SH-SY5Y (cell line): ENCODE measurements at regions not wholly inside any gene's neighbourhood (a gene's known extent, or its start where the extent isn't known, plus 50 kb on each side); places are given as distances from the start of the nearest gene placed in this dataset.

Source experiments
- GATA2 ChIP-seq: IDR thresholded peaks from 2 replicates; pipeline ENCODE4 v1.6.1; 2011; ENCODE audit warnings: mild to moderate bottlenecking, low read depth, low read length
- GATA3 ChIP-seq: IDR thresholded peaks from 2 replicates; pipeline ENCODE4 v1.6.1; 2011; ENCODE audit warnings: low read depth, mild to moderate bottlenecking, low read length, moderate library complexity

DNA sequence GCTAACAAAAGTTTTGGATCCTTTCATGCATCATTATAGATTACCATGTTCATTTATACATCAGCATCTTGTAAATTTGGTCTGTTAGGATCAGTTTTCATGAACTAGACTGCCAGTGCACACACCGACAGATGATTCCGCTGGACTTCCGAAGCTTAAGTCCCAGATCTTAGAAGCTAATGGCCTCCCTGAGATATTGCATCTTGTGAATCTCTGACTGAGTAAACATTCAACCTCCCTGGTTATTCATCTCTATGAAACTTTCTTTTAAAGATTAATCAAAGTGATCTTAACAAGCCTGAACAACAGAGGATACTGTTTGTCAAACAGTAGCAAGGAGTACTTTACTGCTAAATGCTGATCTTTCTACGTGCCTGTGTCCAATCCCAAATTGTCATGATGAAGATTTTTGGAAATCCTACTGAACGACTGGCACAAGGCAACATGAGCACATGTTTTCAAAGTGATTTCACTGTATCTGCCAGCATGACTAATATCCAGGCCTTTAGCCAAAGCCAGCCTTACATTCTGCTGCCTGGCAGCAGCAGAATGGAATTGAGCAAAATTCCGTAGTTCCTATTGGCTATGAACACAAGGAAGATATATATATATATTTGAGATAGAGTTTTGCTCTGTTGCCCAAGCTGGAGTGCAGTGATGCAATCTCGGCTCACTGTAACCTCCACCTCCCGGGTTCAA lies 91.3 kb upstream of the ANK3 start:
- TF ChIP-seq GATA2 (no peak), GATA3 (no peak)

DNA sequence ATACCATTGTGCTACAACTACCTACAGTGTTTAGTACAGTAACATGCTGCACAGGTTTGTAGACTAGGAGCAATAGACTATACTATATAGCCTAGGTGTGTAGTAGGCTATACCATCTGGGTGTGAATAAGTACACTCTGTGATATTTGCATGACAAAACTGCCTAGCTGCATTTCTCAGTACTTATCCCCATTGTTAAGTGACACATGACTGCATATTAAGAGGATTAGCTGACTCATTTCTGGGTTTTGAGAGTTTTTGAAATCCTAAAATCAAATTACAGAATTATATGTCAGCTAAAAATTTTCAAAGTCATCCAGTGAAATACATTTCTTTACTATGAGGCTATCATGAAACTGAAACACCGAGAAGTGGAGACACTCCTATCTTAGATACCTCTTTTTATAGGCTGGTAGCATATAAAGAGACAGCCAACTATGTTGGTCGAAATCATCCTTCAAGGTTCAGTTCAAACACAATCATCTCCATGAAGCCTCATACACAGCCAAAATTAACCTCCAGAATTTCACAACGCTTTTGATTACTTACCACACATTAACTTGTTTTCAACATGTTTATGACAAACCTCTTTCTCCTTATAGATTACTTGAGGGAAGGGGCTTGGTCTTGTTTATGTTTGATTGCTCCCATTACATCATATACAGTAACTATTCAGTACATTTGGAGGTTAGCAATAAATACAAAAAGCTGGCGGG lies 89.8 kb upstream of the ANK3 start:
- TF ChIP-seq GATA2, result no peak
- TF ChIP-seq GATA3, result no peak

DNA sequence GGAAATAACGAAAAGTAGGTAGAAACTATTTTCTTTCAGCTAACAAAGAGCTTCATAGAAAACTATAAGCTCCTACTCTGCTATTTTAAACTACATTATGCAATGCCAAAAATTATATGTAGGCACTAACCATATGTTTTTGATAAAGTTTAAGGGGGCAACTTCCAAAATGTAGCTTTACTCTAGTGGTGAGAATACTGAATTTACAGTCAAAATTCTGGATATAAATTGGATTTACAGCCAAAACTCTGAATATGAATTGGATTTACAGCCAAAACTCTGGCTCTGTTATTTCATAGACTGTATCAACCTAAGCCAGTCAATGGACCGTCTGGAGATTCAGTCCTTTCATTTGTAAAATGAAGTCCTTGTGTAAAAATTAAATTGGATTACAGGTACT lies 86.8 kb upstream of the ANK3 start:
- TF ChIP-seq GATA3 (no peak), GATA2 (no peak)

DNA sequence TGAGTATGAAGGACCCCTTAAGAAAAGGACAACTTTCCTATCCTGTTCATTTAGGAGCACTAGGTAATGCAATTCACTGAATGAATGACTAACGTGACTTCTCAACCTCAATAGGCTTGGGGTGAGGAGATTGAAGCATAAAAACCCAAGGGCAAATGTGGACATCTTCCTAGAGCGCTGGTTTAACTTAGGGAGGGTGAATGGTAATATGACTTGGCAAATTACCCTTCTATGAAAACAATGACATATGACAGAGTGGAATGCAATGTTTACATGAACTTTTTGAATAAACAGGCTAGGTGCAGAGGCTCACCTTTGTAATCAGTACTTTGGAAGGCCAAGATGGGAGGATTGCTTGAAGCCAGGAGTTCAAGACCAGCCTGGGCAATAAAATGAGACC lies 83.9 kb upstream of the ANK3 start:
- TF ChIP-seq GATA3 (no peak), GATA2 (no peak)

DNA sequence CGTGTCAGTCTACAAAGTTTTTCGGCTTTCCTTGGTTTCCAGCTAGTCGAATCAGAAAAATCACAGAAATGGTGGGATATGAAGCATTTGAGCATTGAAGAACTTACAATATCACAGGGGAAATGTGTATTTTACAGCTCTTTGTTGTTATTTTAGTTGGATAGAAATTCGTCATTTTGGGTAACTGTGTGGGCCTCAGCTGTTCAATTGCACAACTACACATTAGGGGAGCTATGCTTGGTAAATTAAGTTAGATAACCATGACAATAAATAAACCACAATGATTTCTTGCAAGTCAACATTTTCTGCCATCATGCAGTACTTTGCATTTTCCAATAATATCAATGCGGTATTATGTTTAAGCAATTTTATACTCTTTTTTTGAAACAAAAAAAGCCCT lies 80.4 kb upstream of the ANK3 start:
- TF ChIP-seq GATA3, result no peak
- no peak for TF ChIP-seq GATA2

DNA sequence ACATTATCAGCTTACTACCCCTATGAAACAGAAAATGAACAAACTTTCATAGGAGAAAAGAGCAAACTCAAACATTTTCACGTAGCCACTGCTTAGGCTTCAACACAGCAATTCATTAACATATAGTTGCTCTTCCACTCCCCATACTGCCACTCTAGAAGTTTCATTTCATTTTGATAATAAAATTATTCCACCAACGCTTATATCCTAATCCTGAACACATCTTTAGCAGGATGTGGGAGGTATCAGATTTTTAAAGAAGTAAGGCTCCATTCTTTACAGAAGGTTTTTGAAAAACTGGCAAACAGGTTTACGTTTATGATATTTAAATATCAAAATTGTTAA lies 77.5 kb upstream of the ANK3 start:
- TF ChIP-seq GATA2 (no peak), GATA3 (no peak)

DNA sequence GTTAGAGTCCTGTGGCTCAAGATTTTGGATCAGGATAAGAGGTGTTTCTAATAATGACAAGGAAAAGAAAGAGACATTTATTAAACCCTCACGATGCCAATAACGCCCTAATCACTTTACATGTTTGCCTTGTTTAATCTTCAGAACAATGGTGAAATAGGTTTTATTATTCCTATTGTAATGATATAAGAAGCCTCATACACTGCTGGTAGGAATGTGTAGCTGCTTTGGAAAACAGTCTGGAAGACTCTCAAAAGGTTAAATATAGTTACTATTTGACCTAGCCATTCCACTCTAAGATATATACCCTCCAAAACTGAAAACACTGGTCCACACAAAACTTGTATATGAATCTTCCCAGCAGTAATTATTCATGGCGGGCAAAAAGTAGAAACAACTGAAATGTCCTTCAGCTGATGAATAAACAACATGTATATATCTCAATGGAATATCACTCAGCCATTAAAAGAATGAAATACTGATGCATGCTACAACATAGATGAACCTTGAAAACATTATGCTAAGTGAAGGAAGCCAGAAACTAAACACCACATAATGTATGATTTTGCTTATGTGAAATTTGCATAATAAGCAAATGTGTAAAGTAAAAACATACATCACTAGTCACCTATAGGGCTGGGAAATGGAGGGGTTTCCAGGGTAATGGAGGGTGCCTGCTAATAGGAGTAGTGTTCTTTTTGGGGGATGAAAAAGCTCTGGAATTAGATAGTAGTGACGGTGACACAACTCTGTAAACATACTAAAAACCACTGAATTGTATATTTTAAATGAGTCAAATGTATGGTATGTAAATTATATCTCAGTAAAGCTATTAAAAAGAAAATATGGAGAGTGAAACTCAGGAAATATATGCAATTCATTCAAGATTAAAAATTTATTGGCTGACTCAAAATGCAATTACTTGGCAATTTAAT lies 76.9 kb upstream of the ANK3 start:
- TF ChIP-seq GATA3, result no peak
- no peak for TF ChIP-seq GATA2

DNA sequence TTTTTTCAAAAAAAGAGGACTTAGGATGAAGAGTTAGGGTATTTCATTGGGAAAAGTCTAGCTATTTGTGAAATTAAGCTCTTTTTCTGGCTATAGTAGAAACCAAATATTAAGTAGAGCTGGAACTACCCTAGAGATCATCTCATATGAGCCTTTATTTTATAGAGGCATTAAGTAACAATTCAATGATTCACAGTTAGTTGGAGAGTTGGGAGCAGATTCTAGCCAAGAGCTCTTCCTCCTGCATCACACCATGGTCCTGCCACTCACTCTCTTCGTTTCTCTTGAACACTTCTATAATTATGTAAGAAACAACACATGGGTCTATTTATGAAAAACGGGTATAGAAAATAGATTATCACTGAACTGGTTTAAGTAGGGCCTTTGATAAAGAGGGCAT lies 76.1 kb upstream of the ANK3 start:
- no peak for TF ChIP-seq GATA3
- TF ChIP-seq GATA2, result no peak

DNA sequence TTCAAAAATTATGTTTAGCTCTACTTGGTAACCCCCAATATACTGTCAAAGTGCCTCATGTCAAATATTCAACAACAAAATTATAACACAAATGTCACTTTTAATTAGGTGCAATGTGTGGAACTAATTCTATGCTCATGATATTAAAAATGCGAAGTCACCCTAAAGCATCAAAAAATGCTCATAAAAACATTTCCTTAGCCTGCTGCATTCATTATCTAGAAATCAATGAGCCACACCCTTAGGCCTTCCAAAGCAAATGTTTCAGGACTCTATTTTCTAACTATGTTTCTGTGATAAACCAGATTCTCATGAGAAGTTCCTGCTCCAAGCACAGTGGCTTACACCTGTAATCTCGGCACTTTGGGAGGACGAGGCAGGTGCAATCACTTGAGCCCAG lies 75.0 kb upstream of the ANK3 start:
- TF ChIP-seq GATA2 (no peak), GATA3 (no peak)

DNA sequence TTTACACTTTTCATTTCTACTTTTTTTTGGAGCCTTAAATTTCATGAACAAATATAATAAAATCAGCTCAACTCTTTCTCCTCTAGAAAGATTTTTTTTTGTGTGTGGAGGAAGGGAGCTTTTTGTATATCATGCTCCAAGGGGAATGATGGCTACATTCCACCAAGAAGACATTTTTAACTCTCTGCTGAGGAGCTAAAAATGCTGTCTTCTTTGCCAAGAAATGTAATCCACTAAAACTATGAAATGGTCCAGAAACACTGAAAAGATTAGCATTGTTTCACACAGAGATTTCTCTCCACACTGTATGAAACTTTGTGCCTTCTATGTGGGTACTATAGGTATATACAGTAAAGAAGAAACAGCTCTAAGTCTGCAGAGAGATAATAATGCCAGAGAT lies 74.1 kb upstream of the ANK3 start:
- TF ChIP-seq GATA3 (no peak), GATA2 (no peak)

DNA sequence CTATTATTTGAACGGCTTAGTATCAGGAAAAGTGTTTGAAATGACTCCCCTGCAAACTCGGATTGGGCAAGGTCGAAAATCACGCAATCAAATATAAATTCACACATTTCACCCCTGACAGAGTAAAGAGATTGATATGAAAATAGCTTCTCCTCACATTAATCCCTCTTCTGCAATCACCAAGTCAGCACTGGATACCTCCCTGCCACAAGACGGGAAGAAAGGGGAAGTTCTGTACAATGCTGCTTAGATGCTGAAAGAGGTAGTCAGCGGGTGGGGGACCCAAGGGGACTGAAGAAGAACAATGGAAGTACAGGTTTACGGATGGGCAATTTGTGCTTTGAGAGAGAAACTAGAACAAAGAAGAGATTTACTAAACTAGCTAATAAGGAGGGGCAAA lies 72.0 kb upstream of the ANK3 start:
- TF ChIP-seq GATA3 (no peak), GATA2 (no peak)

DNA sequence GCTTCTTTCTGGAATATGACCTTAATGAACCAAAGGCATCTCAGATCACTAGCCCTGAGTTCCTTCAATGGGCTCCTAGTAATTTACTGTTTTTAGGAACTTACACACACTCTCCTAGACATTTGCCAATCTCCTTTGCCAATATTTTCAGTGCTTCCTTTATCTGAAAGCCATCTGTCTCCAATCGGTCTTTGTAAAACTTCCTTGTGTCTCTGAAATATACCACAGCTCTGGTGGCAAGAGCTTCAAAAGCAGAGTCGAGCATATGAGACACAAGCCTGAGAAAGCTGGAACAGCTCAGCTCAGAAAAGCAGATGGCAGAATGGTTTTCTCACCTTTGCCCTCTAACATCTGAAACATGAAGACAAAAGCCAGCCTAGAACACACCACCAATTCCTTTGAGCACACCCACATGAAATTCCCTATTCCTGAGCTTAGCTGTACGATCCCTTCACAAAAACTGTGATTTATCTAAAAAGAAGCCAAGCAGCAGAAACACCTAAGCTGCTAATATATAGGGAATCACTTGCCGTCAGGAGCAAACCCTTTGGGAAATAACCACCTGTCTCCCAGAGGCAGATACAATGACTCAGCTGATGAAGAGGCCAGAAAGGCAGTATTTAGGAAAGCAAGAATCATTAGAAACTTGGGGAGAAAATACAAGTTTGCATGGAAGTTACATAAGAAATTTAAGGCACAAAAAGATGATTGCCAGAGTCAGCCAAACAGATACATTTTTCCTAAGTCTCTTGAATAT lies 70.2 kb upstream of the ANK3 start:
- no peak for TF ChIP-seq GATA2
- TF ChIP-seq GATA3, result no peak

DNA sequence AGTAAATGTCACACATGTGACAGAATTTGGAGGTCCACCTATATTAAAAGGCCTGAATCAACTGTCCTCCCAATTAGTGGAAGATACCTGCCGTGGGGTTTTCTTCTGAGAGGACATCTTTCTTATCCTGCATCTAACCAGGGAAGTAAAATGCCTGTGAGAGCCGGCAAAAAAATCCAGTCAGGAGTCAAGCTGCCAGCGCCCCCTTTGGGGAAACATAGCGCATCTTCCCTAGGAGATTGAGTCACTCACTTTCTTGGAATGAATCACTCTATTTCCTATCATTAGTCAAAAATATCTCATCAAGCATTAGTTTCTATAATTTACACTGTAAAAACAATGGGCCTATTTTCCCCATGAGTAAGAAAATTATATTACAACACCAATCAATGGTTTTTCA lies 66.4 kb upstream of the ANK3 start:
- TF ChIP-seq GATA2, result no peak
- no peak for TF ChIP-seq GATA3

DNA sequence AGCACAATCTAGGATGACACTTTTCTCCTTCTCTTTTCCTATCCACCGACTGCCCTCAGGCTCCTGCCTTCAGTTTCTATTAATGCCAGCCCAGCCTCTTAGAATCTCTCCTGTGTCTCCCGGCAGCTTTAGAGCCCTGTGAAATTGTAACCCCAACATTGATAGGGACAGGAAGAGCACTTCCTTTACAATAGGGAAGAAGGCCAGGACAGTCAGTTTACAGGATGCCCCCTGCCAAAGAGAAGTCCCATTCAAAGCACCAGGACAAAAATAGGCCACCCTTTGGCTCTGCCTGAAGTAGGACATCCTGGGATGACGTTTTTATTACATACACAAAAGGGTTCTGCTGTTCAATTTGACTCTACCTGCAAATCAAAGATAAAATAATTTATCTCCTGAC lies 64.7 kb upstream of the ANK3 start:
- TF ChIP-seq GATA3 (no peak), GATA2 (no peak)
